AML-193 (cell line): ENCODE measurements at regions not wholly inside any gene's neighbourhood (a gene's known extent, or its start where the extent isn't known, plus 50 kb on each side); places are given as distances from the start of the nearest gene placed in this dataset.

Source experiments
- DNase-seq, 2 experiments: peaks; one replicate each; lab custom pipeline; 2025; lab: John Stamatoyannopoulos, UW

DNA sequence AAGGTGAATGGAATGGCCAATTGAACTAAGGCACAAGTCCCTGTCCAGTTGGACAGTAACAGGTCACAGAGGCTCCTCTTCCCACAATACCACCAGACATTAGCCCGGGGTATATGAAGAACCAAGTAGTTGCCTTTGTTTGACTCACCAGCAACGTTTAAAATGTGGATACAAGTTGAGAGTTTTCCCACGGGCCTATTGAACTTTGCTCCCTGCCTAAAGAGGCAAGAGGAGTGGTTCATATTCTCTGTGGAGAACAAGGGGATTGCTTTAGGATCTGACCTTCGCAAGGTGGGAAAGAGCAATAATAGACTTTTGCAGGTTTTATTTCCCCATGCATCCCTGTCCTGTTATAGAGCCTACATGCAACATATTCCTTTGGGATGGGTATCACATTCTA, 177.2 kb downstream of the POU4F1 start:
- no peak for DNase-seq

DNA sequence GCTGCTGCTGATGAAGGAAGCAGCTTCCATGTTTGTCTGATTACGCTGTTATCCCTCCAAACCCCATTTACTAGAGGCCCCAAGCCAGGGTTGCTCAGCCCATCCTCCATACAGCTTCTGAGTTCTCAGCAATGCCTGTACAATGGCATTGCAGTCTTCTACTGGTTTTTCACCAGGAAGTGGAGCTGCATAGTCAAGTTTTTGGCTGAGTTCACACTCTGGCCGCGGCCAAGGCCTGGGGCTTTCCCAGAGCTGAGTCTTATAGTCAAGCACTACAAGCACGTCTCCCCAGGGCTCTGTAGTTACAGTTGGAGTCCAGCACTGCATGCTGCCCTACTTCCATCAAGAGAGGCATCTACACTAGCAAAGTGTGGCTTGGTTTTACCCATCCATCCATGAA, 182.5 kb downstream of the POU4F1 start:
- no peak for DNase-seq

DNA sequence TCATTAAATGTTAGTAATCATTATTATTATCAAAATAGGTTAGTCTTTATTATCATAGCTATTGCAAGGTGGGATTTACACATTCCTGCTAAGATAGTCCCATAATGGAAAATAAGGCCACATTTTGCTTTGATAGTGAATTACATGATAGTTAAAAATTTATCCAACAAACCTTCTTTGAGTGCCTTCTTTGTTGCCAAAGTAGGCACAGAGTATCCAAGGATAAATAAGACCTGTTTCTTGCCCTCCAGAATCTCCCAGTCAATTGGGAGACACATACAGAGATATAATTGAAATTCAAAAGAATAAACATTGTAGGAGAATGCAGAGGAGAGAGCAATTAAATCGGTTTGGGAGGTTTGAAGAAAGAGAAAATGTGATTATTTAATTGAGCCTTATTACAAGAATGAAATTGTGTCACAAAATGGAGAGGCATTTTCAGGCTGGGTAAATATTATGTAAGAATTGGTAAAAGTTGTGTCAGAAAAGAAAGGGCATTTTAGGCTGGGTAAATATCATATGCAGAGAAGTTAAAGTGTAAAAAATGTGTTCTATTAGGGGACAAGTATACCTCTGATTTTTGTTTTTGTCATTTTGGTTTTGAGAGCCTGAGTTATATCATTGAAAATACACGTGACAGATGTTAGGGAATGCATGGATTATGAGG, 189.3 kb downstream of the POU4F1 start:
- peak; percentile 12 to 25 for DNase-seq

DNA sequence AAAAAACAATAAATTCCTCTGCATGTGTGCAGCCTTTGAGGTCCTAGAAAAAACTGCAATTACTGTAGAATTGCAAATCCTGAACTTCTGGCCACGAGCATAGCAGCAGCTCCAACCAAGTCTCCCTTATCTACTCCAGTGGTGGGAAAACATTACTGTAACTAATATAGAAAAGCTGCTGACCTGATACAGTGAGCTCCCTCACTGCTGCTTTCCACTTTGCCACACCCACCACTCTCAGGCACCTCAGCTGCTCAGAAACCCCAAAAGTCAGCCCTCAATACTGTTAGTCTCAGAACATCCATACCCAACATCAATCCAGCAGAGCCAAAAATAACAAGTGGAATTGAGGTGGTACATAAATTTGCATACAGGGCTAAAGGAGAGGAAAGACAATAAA, 192.5 kb downstream of the POU4F1 start:
- no peak for DNase-seq

DNA sequence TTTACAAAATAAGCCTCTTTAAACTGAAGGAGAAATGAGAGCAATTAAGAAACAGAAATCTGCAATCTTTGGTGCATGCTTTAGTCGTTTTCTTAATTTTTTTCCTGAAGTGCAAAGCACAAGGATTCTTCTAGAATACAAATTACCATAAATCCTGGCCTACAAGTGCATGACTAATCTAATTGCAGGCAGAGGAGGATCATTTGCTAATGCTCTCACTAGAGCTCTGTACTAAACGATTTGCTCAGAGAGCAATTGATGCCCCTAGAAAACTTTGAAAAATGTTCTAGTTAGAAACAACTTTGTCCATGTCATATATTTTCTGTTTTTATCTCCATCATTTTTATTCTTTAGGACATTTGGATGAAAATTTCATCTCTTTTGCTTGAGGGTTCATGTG, 193.2 kb downstream of the POU4F1 start:
- no peak for DNase-seq

DNA sequence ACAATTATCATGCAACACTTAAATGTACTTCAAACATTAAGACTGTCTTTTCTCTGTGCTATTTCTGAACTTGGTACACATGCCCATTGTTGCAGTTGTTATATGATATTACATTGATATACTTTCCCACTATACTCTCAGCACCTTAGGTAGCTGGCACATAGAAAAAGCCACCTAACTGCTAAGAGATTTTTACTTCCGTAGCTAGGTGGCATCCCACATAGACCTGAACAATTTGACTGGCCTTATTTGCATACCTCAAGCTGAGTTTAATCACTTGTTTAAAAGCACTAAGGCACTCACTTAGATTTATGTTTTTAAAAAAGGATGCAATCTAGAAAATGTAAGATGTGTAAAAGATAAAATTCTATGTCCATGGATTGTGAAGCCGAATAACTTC, 194.2 kb downstream of the POU4F1 start:
- no peak for DNase-seq

DNA sequence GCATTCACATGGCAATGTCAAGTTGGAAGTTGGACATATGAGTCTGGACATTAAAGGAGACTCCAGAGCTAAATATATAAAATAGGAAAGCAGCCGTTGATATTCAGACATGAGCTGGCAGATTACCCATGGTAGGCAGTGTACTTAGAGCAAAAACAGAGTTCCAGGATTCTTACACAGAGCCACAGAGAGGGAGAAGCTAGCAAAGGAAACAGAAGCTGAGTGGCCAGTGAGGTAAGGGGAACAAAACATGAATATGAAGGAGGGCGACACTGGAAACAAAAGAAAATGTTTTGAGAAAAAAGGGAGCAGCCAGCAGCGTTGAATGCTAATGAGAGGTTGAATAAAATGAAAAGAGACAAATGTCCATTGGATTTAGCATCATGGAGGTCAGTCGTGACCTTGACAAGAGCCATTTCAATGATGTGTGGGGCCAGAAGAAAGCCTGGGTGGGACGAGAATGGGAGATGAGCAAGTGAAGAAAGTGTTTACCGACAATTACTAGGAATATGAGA, 198.4 kb downstream of the POU4F1 start:
- no peak for DNase-seq

DNA sequence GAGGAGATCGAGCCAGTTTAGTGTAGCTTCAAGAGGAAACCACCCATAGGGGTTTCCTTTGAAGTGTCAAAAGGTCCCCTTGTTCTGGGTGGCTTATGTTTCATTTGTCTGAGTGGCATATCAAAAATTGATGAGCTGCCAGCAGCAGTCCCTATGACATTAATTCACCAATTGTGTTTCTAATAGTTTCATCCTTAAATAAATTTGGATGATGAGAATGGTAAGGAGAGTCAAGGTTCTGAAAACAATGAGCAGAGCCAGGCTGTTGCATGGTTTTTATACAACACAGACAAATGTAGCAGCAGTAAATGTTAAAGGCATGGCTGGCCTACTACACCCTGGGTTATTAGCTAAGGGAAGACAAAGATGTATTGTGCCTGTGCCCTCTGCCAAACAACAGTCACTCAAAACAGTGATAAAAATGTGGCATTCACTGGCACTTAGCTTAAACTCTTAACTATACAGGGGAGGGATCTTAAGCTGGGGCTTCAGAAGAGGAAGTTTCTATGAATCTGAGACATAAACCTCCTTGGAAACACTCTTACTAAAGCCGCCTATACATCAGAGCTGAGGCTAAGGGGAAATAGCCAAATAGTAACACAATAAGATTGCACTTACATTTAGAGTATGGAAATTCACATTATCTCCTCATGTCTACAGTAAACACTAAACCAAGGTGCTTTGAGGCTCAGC, 200.5 kb downstream of the POU4F1 start:
- no peak for DNase-seq

DNA sequence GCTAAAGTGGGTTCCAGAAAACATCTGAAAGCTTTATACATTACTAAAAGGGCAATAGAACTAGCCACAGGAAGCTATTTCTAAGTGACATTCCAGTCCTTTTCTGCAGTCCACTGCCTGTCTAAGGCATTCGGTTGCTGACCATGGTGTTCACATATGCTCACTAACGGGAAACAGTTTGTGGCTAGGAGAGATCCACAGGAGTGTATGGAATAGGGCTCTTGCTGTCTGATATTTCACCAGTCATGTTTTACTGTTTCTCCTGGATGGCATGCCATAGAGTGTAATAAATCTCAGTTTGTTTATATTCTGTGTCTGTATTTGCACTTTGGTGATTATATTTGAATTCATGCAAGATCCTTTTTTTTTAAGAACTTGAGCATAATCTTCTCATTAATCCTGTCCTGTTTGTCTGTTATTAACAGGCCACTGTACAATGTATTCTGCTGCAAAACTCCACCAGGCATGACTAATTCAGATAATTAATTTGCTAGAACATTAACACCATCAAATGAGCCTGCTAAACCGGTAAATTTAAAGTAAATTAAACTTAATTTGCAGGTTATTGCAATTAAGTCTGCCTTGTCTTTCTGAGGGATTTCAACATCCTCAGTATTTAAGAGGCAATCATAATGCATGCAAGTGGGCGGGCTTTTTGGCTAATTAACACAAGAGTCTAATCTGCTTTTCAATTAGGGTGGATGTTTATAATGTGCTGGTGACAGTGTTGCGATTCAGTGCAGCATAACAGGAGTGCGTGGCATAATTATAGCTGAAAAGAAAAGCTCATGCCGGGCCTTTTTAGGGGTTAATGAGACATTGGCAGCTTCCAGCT, 201.3 kb downstream of the POU4F1 start:
- DNase-seq, result no peak

DNA sequence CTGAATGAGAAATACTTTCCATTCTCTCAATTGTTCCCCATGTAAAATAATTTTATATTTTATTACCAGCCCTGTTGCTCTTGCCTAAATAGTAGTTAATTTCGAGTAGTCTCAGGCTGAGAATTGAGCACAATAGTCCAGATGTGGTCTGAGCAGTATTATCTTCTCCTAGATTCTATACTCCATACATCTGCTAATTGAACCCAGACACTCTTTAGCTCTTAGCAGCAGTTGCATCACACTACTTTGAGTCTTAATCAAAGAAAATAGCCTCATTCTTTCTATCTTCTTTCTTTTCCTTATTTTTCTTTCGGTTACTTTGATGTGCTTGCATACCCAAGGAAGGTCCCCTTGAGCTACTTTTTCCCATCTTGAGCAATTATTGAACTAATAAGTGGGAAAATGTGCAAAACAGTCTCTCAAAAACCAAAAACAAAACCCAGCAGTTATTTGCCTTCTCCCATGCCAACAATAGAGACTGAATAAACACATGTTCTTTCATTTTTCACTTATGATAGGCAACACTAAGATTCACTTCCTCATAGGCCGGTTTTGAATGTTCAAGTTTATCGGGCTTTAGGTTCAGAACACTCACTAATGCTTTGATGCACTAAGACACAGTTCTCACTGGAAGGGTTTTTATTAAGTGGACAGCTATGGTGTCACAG, 204.5 kb downstream of the POU4F1 start:
- no peak for DNase-seq

DNA sequence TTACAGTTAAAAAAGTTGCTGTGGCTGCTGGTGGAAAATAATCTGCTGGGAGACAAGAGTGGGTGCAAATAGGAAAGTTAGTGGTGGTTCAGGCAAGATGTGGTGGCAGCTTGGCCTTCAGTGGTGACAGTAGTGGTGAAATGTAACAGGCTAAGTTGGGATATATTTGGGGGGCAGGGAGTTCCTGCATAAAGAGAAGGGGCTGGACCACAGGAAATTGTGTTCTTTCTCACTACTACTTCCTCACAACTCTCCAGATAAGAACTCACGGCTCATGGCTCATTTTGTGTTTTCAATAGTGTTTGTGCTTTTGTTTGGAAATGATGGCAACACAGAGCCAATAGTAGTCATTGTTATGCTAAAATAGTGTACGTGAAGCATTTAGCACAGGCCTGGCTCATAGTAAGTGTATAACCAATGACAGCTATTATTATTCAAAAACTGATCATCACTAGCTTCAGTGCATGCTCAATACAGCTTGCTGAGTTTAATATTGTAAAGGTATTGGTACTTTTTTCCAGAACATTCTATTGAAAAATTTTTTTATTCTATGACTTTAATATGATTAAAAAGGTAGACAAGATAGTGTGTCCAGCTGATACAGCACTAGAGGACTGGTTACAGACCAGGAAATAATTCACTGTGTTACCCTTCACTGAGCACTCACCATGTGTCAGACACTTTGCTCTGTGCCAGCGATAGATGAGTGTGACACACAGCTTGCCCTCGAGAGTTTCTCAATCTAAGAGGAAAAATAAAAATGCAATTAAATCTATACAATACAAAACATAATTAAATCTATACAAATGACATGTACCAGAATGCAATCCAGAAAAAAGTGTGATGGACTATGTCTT, 209.8 kb downstream of the POU4F1 start:
- DNase-seq, result no peak

DNA sequence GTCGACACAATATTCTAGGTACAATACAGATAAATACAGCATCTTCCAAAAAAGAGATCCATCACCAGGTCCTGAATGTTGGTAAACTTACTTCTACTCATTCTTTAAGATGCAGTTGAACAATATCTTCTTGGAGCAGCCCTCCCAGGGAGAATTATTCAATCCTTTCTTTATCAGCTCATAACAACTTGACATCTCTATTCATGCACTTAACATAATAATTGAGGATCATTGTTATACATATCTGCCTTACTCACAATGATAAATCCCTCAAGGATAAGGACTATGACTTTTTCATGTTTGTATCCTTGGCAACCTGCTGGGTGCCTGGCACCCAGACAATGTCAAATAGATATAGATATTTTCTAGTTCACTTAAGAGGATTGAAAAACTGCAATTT, 219.5 kb downstream of the POU4F1 start:
- DNase-seq, result no peak

DNA sequence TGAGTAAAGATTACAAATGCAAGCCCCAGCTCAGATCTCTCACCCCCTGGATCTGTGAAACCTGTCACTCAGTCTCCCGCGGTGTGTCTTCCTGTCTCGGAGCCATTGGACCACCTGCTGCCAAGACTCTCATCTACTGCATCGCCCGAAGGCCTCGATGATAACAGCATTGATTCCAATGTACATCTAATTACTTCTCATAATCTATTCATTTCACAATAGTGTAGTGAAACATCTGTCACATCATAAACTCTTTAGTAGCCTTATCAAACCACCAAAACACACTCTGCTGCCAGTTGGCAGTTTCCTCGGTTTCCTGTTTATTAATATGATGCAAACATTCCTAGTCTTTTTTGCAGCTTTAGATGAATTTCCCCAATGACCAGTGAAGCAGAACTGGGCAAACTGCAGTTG, 220.3 kb downstream of the POU4F1 start:
- peak; percentile 11 to 50 for DNase-seq

DNA sequence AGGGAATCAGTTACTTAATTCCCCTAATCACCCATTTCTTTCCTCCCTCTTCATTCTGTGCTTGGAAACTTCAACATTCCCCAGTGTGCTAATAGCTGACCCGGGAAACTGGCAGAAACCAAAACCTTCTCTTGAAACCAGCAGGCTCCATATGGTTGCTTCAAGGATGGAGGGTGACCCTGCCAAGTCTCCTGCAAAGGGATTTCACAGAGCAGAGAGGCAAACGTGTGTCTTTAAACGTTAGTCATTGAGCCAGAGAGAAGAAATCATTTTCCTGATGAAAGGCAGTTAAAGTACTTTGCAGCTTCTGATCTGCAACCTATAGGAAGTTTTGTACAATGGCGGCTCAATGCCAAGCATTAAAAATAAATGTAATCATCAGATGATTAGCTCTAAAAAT, 220.9 kb downstream of the POU4F1 start:
- DNase-seq, result no peak

DNA sequence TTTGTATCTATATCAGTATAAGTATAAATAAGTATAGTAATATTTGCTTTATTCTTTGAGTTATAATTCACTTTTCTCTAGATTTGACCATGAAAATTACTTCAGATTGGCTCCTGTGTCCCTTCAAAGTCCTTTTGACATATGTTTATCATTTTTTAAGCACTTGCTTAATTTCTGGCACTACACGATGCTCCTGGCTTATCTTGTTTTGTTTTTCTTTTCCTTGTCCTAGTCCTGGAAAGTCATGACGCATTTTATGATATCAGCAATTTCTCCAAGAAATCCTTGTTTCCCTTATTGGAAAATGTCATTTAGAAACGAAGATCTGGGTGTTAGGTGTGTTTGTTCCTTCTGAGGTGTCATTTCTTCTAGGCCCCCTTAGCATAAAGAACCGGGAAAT, 226.5 kb downstream of the POU4F1 start:
- no peak for DNase-seq

DNA sequence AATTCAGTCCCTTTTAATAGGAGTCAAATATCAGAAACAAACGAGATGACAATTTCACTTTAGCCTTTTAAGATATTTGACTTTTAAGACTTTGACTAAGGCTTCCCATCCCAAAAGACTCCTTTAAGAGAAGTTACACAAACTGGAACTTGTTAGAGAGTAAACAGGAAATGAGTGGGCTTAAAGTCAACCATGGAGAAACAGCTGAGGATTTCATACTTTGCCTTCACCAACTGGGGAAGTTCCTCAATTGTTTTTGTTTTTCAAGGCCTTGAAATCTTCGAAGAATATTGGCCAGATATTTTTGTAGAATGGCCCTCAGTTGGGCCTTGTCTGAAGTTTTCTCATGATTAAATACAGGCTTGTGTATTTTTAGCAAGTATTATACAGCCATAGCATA, 227.3 kb downstream of the POU4F1 start:
- DNase-seq, result peak; percentile 13 to 36

DNA sequence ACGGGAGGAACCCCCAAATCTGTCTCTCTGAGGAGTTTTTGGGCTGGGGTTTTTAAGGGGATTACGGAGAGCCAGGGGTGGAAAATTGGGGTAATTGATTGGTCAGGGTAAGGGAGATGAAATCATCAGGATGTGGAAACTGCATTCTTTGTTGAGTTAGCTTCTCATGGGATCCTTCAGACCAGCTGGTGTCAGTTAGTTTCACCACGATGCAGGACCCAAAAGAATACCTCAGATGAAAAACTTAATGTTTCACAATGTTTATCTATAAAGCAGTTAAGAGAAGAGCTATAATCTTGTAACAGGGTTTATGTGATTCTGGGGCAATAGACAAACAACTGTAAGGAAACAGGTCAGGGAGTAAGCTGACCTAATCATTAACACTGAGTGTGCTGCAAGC, 230.8 kb downstream of the POU4F1 start:
- DNase-seq, result peak in 1 of 2 experiments; percentile 7

DNA sequence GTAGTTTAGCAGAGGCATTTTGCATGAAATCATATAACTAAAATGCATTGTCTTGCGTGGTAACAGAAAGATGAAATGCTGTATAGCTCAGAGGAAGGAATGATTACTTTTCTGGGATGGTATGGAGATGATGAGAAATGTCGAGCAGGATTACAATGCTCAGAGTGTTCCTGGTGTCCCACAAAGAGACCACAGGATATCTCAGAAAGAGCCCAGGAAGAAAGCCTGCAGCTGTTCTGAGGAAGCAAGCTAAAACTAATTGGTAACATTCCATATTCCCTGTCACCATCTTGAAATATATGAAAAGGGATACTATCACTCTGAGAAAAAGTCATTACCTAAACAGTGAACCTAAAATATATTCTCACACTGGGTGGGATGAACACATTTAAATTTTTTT, 233.1 kb downstream of the POU4F1 start:
- DNase-seq, result no peak

DNA sequence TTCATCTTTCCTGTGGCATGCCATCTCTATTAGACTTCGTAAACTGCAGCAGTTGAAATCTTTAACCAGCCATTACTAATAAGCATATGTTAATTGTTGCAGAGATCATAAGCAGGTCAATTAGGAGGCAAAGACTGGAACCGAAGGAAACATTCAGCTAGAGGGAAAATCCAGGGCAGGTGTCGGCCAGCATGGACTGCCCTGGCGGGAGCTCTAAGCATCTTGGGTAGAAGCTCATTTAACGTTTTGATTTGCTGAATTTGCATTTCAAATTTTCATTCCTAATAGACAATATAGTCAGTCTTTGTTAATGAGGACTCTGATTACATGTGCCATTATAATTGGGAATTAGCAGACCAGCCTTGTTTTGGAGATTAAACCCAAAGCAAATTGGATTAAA, 238.6 kb downstream of the POU4F1 start:
- no peak for DNase-seq

DNA sequence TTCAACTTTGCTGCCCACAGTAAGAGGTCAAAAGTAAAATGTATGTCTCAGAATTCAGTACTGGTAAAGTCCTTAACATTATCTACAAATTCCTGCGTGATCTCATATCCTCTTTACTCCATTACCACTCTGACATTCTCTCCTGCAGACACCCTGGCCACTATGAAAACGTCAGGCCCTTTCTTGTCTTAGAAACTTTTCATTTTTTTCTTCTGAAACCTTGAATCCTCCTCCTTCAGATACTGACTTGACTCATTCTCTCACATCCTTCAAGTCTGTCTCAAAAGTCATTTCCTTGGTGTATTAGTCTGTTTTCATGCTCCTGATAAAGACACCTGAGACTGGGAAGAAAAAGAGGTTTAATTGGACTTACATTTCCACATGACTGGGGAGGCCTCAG, 262.3 kb downstream of the POU4F1 start:
- no peak for DNase-seq

DNA sequence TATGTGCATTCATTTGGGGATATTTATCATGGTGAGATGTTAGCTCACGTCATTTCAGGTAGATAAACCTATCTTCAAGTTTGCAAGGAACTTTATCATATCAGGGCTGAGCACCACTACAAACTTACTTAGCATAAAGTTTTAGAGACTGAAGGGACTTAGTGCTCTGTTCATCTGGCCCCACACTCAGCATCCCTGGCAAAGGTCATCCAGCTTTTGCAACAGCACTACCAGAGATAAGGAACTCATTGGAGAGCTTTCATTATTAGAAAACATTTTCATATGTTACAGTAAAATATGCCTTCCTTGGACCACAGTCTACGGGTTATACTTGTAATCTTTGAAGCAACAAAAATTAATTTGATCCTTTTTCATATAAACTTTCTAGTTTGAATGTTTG, 263.4 kb downstream of the POU4F1 start:
- no peak for DNase-seq
